Stimulated activated CD8-positive, alpha-beta memory T cell treated with anti-CD3 and anti-CD28 coated beads, Interleukin-12 subunit alpha, Interleukin-12 subunit beta, amount 100 ng/mL, for 4 hours (primary cell): ENCODE measurements at regions not wholly inside any gene's neighbourhood (a gene's known extent, or its start where the extent isn't known, plus 50 kb on each side); places are given as distances from the start of the nearest gene placed in this dataset.
"Not testable (repeated sequence)": the region's sequence is repeated elsewhere in the genome, so short reads cannot be mapped to it uniquely, and the experiment has no call there.

Experiments
- DNase-seq: peaks from one replicate; pipeline ENCODE4 v3.0.0-alpha.2; 2020; ENCODE audit warnings: low read depth

GRCh38 chr2:129015397-129016285 is 697.0 kb upstream of the HS6ST1 start:
- DNase-seq: no peak

DNA sequence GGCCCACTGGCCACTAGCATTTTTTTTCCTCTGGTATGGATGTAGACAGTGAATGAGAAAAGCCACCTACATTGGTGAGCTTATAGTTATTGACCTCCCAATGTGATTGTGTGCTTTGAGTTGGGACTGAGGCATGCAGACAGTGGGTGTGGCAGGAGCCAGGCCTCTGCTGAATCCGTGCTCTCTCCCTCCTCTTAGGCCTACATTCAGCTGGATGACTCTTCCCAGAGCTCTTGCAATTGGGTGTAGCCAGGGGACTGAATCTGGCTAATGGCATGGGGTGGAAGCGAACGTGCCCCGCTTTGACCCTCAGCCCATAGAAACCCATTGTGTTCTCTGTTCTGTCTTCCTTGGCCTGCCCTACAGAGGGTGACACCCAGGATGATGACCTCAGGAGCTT is 698.3 kb upstream of the HS6ST1 start:
- no peak for DNase-seq

DNA sequence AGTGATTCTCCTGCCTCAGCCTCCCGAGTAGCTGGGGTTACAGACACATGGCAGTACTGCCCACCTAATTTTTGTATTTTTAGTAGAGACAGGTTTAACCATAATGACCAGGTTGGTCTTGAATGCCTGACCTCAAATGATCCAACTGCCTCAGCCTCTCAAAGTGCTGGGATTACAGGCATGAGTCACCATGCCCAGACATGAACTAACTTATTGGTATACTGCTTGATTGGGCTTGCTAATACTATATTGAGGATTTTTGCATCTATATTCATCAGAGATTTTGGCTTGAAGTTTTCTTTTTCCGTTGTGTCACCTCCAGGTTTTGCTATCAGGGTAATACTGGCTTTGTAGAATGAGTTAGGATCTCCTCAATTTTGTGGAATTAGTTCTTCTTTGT is 706.1 kb upstream of the HS6ST1 start:
- no peak for DNase-seq

DNA sequence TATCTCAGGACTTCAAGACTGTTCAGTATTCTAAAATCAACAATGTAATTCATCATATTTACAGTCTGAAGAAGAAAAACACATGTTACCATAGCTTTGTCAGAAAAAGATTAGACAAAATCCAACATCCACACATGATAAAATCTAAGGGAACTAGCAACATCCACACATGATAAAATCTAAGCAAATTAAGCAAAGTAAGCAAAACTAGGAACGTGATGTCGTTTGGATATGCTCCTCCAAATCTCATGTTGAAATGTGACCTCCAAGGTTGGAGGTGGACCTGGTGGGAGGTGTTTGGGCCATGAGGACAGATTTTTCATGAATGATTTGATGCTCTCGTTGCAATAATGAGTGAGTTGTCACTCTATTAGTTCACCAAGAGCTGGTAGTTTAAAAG is 717.3 kb upstream of the HS6ST1 start:
- DNase-seq: no peak

DNA sequence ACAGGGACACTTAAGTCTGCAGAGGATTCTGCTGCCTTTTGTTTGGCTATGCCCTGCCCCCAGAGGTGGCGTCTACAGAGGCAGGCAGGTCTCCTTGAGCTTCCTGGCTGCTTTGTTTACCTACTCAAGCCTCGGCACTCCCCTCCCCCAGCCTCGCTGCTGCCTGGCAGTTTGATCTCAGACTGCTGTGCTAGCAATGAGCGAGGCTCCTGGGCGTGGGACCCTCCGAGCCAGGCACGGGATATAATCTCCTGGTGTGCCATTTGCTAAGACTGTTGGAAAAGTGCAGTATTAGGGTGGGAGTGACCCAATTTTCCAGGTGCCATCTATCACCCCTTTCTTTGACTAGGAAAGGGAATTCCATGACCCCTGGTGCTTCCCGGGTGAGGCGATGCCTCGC is 725.0 kb upstream of the HS6ST1 start:
- DNase-seq: not testable (repeated sequence)

- DNase-seq: not testable (repeated sequence)
These were observed 727.8 kb upstream of the HS6ST1 start for GRCh38 chr2:129046475-129046874.

DNA sequence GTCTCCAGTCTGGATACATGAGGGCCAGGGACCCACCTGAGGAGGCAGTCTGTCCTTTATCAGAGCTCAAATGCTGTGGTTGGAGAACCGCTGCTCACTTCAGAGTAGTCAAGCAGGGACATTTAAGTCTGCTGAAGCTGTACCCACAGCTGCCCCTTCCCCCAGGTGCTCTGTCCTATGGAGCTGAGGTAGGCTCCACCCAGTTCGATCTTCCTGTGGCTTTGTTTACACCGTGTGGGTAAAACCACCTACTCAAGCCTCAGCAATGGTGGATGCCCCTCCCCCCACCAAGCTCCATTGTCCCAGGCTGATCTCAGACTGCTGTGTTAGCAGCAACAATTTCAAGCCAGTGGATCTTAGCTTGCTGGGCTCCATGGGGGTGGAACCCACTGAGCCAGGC is 731.4 kb upstream of the HS6ST1 start:
- no peak for DNase-seq

- no peak for DNase-seq
These were observed 736.6 kb upstream of the HS6ST1 start for GRCh38 chr2:129055242-129055641.

- no peak for DNase-seq
These were observed 737.2 kb upstream of the HS6ST1 start for GRCh38 chr2:129055824-129056223.

GRCh38 chr2:129056309-129056958 is 737.8 kb upstream of the HS6ST1 start:
- no peak for DNase-seq

DNA sequence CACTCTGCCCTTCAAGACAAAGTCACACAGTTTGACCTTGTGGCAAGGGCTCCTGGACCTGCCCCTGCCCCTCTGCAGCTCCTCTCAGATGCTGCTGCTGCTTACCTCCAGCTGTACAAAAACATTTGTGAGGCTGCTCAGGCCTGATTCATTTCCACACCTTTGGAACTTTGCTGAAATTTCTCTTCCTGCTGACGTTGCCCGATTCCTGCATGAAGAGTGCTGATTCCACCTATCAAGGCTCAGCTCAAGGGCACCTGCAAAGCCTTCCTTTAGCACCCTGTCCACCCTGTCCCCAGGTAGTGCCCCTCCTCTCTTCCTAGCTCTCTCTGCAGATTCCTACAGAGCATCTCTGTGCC is 738.3 kb upstream of the HS6ST1 start:
- DNase-seq: no peak

DNA sequence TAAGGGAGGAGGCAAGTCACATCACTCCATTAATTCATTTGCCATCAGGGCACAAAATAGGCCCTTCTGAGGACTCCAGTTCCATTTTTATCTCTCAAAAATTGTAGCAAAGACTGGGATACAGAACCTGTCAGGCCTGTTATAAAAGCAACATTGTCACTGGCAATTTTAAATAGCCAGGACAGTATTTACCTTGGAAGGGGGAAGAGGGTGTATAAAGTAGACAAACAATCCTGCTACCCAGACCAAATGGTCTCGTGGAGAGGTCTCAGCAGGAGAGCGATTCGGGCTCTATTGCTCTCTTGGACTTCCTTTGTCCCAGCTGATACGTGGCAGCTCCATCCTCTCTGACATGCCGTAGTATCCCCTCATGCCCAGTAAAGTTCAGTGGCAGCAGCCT is 740.3 kb upstream of the HS6ST1 start:
- no peak for DNase-seq

DNA sequence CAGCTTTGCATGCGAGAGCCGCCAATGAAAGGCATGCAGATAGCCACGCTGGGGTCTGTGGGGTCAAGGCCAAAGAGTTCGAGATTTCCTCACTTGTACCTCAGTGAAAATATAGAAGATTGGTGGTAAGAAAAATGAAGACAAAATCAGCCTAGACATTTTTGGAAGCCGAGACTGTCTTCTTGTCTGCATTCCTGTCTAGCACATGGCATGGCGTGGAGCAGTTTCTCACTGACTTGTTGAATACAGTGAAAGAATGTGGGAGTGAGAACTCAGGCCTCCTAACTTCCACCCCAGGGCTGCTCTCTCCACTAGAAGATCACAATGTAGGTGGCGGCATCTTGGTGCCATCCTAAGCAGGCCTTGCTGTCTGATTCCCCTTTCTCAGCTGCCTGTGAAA is 740.8 kb upstream of the HS6ST1 start:
- DNase-seq: no peak

DNA sequence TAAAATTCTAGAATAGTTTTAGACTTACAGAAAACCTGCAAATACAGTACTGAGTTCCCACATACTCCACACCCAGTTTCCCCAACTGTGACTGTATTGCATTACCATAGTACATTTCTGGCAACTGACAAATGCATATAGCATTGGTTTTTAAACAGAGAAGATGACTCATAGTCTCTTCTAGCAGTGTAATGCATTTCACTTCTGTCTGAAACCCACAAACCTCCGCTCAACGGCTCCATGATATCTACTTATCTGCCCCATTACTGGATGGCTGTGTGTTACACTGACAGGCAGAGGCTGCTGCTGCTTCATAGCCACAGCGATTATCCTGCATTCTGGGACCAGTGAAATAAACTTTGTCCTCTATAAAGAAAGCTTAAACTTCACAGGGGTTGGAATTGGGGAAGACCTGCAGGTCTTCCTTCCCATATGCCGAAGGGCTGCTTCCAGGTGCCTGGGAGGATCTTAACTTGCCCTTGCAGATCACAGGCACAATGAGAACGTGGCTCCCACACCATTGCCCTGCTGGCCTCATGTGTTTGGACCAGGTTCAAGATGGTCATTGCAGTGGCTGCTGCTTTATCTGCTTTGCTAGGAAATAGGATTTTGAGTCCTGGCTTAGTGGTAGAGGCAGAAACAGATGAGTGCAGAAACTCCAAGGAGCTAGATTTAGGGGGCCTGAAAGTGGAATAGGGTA is 742.6 kb upstream of the HS6ST1 start:
- DNase-seq: no peak

DNA sequence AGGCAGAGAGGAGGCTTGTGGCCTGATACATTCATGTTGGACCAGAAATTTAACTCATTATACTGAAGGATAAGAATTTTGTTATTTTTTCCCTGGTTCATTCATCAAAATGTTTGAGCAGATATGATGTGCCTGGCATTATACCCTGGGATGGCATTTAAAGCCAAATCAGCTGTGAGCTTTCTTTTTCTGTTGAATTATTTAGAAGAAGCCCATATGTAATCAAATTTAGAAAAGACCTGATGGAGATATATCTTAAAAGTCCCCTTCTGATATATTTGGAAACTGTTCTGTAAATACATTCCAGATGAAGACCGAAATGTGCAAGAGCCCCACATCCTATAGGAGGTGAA is 743.1 kb upstream of the HS6ST1 start:
- no peak for DNase-seq

DNA sequence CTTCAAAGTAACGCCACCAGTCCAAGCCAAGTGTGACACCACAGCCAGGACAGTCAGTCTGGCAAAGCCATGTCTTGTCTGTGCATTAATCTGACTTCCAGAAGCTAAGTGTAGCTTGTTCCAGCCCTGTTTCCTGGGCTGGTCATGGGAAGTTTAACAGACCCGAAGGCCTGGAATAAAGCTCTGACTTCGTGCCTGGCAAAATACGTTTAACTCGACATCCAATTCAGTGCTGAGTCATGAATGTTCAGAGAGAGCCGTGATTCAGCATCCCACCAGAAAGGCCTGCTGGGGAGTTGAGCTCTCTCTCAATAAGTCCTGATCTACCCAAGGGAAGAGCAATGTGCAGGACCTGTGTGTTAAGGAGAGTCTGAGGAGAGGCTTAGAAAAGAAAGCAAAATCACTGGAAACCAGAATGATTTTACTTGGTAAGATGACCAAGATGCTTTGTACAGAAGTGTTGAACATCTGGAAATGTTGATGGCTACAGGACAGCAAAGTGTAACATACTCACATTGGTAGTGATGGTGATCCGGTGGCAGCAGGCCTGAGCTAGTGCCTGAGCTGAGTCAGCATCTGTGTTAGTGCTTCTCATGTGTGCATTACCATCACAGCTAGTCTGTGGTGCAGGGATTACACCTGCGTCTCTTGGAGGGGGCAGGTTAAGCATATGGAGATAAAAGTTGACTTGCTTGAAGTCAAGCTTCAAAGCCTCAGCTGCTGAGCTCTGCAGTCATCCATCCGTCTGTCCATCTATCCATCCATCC is 743.7 kb upstream of the HS6ST1 start:
- DNase-seq: no peak

DNA sequence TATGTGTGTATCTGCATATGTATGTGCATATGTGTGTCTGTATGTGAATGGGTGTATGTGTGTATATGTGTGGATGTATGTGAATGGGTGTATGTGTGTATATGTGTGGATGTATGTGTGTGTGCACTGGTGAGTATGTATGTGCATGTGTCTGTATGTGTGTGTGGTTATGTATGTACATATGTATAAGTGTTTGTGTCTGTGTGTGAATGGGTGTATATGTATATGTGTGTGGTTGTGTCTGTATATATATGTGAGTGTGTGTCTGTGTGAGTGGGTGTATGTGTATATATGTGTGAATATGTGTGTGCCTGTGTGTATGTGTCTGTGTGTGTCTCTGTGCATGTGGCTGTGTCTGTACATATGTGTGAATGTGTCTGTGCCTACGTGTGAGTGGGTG is 748.4 kb upstream of the HS6ST1 start:
- no peak for DNase-seq

DNA sequence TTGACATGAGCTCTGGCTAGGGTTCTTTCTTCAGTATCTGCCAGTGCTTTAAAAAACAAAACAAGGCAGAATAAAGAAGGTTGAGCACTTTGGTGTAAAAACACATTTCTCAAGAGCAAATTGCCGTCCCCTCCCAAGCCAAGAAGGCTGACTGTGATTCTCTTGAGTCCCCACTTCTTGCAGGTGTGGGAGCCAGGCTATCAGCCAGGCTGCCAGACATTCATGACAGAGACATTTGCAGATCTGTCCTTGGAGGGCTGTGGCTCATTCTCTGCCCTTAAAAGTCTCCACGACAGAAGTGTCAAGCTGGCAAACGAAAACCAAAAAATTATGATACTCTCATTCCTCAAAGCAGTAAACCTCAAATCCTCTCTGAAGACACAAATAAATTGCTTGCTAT is 749.3 kb upstream of the HS6ST1 start:
- no peak for DNase-seq

DNA sequence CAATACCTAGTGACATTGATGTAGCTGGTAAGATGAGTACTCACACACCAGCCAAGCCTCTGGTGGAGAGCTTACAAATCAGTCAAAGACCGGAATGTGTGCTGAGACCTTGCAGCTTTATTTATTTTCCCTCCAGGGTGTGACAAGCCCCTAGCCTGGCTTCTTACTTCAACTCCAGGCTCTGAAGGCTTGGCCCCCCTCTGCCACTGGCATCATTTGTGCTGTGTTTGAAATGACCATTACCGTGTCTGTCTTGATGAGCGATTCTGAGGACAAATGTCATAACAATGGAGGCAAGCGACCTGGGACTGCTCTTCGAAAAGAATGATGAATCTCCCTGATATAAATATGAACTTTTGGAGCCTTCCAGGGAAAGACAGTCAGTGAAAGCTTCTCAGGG is 749.9 kb upstream of the HS6ST1 start:
- no peak for DNase-seq

- DNase-seq: no peak
These were observed 751.4 kb upstream of the HS6ST1 start for GRCh38 chr2:129069875-129070594.

GRCh38 chr2:129070663-129071062 is 752.0 kb upstream of the HS6ST1 start:
- no peak for DNase-seq

DNA sequence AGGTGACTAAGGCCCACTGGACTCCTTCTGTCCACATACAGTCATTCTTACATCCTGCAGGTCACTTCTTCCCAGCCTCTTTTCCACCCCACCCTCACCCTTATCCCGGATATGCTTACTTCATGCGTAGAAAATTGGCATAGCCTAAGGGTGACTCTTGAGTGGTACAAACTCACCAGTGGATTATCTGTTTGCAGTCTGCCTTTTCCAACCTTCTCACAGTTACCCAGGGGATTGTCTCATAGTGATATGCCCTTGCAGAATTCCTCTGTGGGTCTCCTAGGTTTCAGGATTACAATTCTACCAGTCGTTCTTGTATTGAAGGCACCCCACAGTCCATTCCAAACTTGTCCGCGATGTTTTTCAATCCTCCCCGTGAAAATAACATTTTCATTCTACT is 752.9 kb upstream of the HS6ST1 start:
- DNase-seq: no peak
